CD4-positive, alpha-beta T cell (primary cell): ENCODE measurements at regions not wholly inside any gene's neighbourhood (a gene's known extent, or its start where the extent isn't known, plus 50 kb on each side); places are given as distances from the start of the nearest gene placed in this dataset.
A peak's percentile ranks its signal among the peaks of the same experiment; 100 is the strongest.

Experiments
- ATAC-seq: fragments of 200-7000 bp; cut with Tn5 transposase; one replicate; pipeline ENCODE4 v1.10.0; 2022; ENCODE audit warnings: mild to moderate bottlenecking; ENCODE audit not compliant: poor library complexity
- CTCF ChIA-PET: fragments of 350-600 bp; sonication (Branson Sonifier 250); formaldehyde crosslinking; loops from one replicate; lab custom pipeline; 2021; ENCODE audit warnings: antibody characterized with exemption, inconsistent platforms; lab: Charles Lee
- POLR2A ChIA-PET: fragments of 350-600 bp; sonication (Branson Sonifier 250); formaldehyde crosslinking; loops from one replicate; lab custom pipeline; 2021; ENCODE audit warnings: antibody characterized with exemption, inconsistent platforms; lab: Charles Lee
- DNase-seq, 14 experiments: peaks; one replicate each; pipeline ENCODE4 v3.0.0-alpha.2; 2013 to 2020; ENCODE audit warnings: mixed read lengths in 2 of 14
- H3K27ac ChIP-seq, 2 donors: one replicate each; pipeline versions ENCODE4 v1.5.1 to v1.7.0; 2013; ENCODE audit warnings: low read length in 2 of 2, low read depth in 1 of 2, mild to moderate bottlenecking in 1 of 2
- H3K27me3 ChIP-seq, 2 experiments: 1 replicate in 1 of 2; 2 replicates in 1 of 2; pipeline versions ENCODE4 v1.6.1 to v1.7.0; 2013; ENCODE audit warnings: low read length in 2 of 2, control low read depth in 1 of 2, mild to moderate bottlenecking in 1 of 2, moderate library complexity in 1 of 2; ENCODE audit not compliant: insufficient read depth in 2 of 2, control insufficient read depth in 1 of 2
- H3K36me3 ChIP-seq: one replicate; pipeline ENCODE4 v1.6.1; 2013; ENCODE audit warnings: low read length, control low read depth; ENCODE audit not compliant: insufficient read depth
- H3K4me1 ChIP-seq: one replicate; pipeline ENCODE4 v1.6.1; 2013; ENCODE audit warnings: low read length, control low read depth; ENCODE audit not compliant: insufficient read depth
- H3K4me3 ChIP-seq: one replicate; pipeline ENCODE4 v1.5.1; 2013; ENCODE audit warnings: mild to moderate bottlenecking, low read length, moderate library complexity
- H3K9me3 ChIP-seq, 2 experiments: 1 replicate in 1 of 2; 2 replicates in 1 of 2; pipeline versions ENCODE4 v1.6.1 to v1.7.0; 2013; ENCODE audit warnings: low read length in 2 of 2, mild to moderate bottlenecking in 2 of 2, control low read depth in 1 of 2, moderate library complexity in 1 of 2; ENCODE audit not compliant: control insufficient read depth in 1 of 2, insufficient read depth in 1 of 2
- H3K27ac Mint-ChIP-seq: one replicate; pipeline ENCODE4 v1.8.0; 2020; ENCODE audit warnings: mixed read lengths
- H3K27me3 Mint-ChIP-seq: one replicate; pipeline ENCODE4 v1.8.0; 2021; ENCODE audit warnings: mixed read lengths
- H3K36me3 Mint-ChIP-seq: one replicate; pipeline ENCODE4 v1.8.0; 2021; ENCODE audit warnings: low read depth, mixed read lengths
- H3K4me1 Mint-ChIP-seq: one replicate; pipeline ENCODE4 v1.8.0; 2021; ENCODE audit warnings: low read depth, mixed read lengths
- H3K4me3 Mint-ChIP-seq: one replicate; pipeline ENCODE4 v1.8.0; 2020; ENCODE audit warnings: mild to moderate bottlenecking, mixed read lengths
- H3K9me3 Mint-ChIP-seq: one replicate; pipeline ENCODE4 v1.8.0; 2020; ENCODE audit warnings: mixed read lengths
- CTCF ChIP-seq: fragments of 200-600 bp; IDR thresholded peaks from one replicate; pipeline ENCODE4 v1.8.0; 2022; ENCODE audit warnings: antibody characterized with exemption, mild to moderate bottlenecking
- intact Hi-C, 2 experiments: fragments of 100-400 bp; cut with DNase I in 1 of 2; cut with micrococcal nuclease in 1 of 2; formaldehyde crosslinking; loops; one replicate each; pipeline versions ENCODE4 v1.15.1 to v1.9.0; 2023 to 2025; cut with DNase I, micrococcal nuclease

- no peaks in the 10 kb centered on the region for H3K27me3 ChIP-seq
- no peaks in the 10 kb centered on the region for H3K4me1 ChIP-seq
- no peak for DNase-seq
- H3K27me3 Mint-ChIP-seq = no peaks in the 10 kb centered on the region
- intact Hi-C loops = no loop called here
- H3K4me1 Mint-ChIP-seq = no peaks in the 10 kb centered on the region
- no peak overlapping the region for H3K27ac Mint-ChIP-seq
- no peaks in the 10 kb centered on the region for H3K36me3 Mint-ChIP-seq
- H3K4me3 ChIP-seq = no peak overlapping the region
- no peaks in the 10 kb centered on the region for H3K36me3 ChIP-seq
- H3K4me3 Mint-ChIP-seq = no peak overlapping the region
- no peak for TF ChIP-seq CTCF
- POLR2A ChIA-PET = no interaction called here
- no peak overlapping the region for H3K27ac ChIP-seq
- H3K9me3 ChIP-seq = peaks cover 0 to 12% of the 10 kb centered on the region in 2 experiments
- no peak for ATAC-seq
- H3K9me3 Mint-ChIP-seq = peaks cover 7% of the 10 kb centered on the region
- CTCF ChIA-PET = no interaction called here
Measured at GRCh38 chr13:87166348-87166747, 504.8 kb upstream of the SLITRK5 start.

- TF ChIP-seq CTCF = no peak
- H3K4me1 ChIP-seq = no peaks in the 10 kb centered on the region
- H3K27me3 ChIP-seq = no peaks in the 10 kb centered on the region
- no peaks in the 10 kb centered on the region for H3K4me1 Mint-ChIP-seq
- no peak overlapping the region for H3K27ac Mint-ChIP-seq
- no peak overlapping the region for H3K4me3 Mint-ChIP-seq
- H3K36me3 ChIP-seq = no peaks in the 10 kb centered on the region
- DNase-seq (peak in 1 of 14 experiments; percentile 5), ATAC-seq (no peak)
- ChIA-PET CTCF (no interaction called here), POLR2A (no interaction called here)
- H3K4me3 ChIP-seq = no peak overlapping the region
- intact Hi-C loops = no loop called here
- H3K27ac ChIP-seq = no peak overlapping the region
- no peaks in the 10 kb centered on the region for H3K36me3 Mint-ChIP-seq
- peaks cover 0 to 12% of the 10 kb centered on the region in 2 experiments for H3K9me3 ChIP-seq
- H3K9me3 Mint-ChIP-seq = peaks cover 7% of the 10 kb centered on the region
- H3K27me3 Mint-ChIP-seq = no peaks in the 10 kb centered on the region
Measured at GRCh38 chr13:87168390-87168789, 502.8 kb upstream of the SLITRK5 start.

GRCh38 chr13:87169337-87169736 is 501.8 kb upstream of the SLITRK5 start:
- Histone ChIP-seq H3K27ac (no peak overlapping the region), H3K27me3 (no peaks in the 10 kb centered on the region), H3K9me3 (peaks cover 0 to 12% of the 10 kb centered on the region in 2 experiments), H3K36me3 (no peaks in the 10 kb centered on the region), H3K4me3 (no peak overlapping the region), H3K4me1 (no peaks in the 10 kb centered on the region)
- intact Hi-C loops = no loop called here
- Mint-ChIP-seq H3K4me1 (no peaks in the 10 kb centered on the region), H3K9me3 (peaks cover 7% of the 10 kb centered on the region), H3K36me3 (no peaks in the 10 kb centered on the region), H3K27ac (no peak overlapping the region), H3K4me3 (no peak overlapping the region), H3K27me3 (no peaks in the 10 kb centered on the region)
- no peak for DNase-seq
- no peak for ATAC-seq
- no peak for TF ChIP-seq CTCF
- ChIA-PET POLR2A (no interaction called here), CTCF (no interaction called here)
